Activated CD8-positive, alpha-beta memory T cell treated with anti-CD3 and anti-CD28 coated beads, Interleukin-2, amount 50 U/mL, for 1 hour (primary cell): ENCODE measurements at regions not wholly inside any gene's neighbourhood (a gene's known extent, or its start where the extent isn't known, plus 50 kb on each side); places are given as distances from the start of the nearest gene placed in this dataset.

Experiments used
- DNase-seq: peaks from one replicate; pipeline ENCODE4 v3.0.0-alpha.2; 2020; ENCODE audit errors: extremely low read depth

DNA sequence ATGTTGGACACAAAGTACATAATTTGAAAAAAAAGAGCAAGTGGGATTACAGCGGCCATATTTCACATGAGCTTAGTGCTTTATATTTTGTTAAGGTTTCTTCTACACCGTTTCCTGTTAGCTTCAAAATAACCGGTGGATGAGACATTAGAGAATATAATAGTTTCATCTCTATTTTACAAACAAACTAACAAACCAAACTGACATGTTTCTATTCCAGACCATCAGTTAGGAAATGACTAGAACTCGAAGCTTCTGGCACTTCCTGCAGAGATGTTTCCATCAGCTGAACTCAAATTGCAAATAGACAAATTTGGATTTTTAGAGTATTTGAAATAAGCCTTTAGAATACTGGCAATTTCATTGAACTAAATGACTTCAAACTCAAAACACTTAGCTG, 86.5 kb downstream of the MTRR start:
- DNase-seq = no peak

DNA sequence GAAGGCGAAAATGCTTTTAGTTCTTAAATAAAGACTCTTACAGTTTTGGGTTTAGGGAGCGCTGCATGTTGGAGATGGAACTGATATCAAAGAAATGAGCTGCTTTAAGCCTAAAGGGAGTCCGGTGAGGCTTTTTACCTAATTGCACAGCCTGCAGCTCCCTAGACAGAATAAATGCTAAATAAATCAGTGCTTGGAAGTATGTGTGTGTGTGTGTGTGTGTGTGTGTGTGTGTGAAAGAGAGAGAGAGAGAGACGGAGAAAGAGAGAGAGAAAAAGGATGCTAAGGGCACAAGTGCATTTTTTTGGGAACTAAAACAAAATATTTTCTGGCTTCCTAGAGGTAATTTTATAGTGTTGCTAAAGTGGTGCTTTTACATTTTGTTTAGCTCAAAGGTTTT, 88.4 kb downstream of the MTRR start:
- no peak for DNase-seq

DNA sequence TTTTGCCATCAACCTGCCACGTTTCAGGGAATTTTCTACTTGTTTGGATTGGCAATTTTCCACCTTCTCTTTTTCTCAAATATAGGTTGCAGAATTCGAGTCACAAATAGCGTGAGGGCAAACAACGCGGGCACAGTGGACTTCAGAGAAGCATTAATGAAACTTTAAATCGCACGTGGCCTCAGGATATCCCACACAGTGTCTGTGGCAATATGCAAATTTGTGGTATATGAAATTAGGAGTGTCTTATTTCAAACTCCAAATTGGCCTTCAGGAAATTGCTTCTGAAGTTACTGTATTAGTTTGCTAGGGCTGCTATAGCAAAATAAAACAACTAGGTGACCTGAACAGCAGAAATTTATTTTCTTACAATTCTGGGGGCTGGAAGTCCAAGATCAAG, 91.2 kb downstream of the MTRR start:
- DNase-seq = no peak

DNA sequence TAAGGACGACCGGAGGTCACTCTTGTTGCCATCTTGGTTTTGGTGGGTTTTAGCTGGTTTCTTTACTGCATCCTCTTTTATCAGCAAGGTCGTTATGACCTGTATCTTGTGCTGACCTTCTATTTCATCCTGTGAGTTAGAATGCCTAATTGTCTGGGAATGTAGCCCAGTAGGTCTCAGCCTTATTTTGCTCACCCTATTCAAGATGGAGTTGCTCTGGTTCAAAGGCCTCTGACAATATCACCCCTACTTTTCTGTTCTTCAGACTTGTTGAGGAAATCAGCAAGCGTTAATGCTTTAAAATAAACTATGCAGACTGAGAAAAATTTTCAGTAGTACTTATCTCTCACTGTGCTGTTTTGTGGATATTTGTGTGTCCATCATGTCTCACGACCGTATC, 92.6 kb downstream of the MTRR start:
- no peak for DNase-seq

DNA sequence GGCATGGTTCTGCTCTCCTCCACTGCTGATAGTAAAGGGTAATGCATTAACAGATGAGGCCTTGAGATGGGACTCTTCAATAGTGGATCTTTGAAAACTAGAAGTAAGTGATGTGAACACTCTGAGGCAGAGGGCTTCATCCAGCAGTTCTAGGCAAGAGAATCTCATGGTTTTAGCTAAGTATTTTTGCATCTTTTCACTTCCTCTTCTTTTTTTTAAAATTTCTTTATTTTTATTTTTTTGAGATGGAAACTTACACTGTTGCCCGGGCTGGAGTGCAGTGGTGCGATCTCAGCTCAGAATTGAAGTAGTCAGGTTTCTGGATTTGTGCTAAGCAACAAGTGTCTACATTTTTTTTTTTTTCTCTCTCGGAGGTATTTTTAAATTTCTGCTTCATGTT, 101.9 kb downstream of the MTRR start:
- no peak for DNase-seq

DNA sequence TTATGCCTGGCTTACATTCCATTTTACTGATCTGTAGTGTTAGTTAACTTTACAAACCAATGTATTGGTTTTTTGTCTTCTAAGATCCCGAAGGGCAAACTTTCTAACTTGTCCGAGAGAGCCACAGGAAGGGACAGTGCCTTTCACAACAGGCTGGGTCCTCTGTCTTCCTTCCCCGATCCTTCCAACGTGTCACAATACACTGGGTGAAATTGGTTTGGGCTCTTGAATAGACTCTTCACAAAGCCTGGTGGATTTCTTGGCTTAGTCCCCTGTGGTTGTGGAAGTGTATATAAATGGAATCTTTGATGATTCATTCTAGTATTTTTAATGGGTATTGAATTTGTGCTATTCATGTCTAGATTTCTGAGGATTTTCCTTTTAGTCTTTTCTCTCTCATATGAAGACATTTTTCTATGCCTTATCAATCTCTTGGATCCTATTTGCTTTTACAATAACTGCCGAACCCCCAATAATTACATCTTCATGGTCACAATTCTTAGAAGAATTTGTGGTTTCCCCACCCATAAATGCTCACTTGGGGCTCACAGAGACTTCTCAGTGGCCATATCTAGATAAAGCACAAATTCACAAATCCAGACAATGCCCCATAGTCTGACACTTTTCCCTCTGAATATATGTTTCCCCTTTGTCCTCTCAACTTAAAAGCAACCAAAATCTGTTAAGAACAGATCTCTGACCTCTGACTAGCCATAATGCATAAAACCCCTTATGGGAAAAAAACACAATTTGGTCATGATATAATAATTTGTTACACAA, 107.7 kb downstream of the MTRR start:
- no peak for DNase-seq

DNA sequence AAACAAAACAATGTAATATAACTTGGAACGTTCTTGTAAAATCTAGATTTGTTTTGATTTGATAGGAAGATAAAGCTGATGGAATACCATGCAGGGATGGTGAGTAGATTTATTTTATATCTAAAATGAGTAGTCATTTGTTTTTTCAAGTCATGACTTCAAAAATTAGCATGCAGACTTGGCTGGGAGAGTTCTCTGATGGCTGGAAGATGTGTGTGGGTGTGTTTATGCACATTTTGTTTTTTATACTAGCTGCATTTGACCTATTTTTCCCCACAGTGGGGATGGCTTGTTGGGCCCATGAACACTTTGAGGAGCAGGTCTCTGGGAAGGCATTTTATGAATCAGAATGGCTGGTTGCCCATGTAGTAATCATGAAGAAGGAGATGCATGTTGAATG, 109.2 kb downstream of the MTRR start:
- DNase-seq = no peak

DNA sequence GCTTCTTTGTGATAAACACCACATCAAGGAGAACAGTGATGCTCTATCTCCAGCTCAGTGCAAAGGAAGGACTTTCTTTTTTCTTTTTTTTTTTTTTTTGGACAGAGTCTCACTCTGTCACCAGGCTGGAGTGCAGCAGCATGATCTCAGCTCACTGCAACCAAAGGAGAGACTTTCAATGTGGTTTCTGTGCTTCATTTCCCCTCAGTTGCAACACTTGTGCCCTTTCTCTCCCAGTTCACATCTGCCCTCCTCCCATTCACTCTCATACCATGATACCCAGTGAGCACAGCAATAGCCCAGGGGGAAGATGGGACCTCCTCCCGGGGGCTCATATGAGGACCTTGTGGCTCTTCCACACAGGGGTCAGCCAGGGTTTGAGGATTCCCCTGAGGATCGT, 110.0 kb downstream of the MTRR start:
- DNase-seq = no peak

DNA sequence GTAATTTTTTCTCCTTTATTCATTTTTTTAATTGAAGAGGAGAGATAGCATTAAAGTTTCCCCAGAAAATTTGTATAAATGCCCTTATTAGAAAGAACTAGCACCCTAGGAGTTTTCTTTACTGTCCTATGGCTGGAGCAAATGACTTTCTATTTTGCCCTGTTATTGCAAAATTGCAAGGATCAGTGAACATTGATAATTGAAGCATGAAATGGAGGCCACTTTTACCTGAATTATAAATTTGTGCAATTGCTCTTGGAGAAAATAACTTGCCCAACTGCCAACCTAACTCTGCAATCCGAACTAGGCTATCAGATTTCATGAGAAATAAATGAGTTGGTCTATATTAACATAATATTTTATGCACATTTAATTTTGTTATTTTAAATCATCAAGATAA, 111.9 kb downstream of the MTRR start:
- DNase-seq = no peak

DNA sequence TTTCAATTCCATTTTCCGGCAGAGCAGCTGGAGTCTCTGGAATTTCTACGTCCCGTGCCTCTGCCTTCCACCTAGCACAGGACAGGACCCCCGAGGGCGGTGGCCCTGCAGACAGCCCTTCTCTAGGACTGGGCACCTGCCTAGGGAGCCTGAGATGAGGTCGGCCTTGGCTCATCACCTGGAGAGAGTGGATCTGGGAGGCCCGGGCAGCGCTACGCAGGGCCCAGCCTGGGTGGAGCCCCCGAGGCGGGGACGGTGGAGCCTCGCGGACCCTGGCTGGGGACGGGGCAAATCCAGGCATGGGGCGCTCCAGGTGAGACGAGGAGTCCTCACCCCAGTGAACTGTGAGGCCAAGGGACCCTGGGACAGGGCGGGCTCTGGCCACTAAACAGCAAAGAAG, 114.5 kb downstream of the MTRR start:
- no peak for DNase-seq

DNA sequence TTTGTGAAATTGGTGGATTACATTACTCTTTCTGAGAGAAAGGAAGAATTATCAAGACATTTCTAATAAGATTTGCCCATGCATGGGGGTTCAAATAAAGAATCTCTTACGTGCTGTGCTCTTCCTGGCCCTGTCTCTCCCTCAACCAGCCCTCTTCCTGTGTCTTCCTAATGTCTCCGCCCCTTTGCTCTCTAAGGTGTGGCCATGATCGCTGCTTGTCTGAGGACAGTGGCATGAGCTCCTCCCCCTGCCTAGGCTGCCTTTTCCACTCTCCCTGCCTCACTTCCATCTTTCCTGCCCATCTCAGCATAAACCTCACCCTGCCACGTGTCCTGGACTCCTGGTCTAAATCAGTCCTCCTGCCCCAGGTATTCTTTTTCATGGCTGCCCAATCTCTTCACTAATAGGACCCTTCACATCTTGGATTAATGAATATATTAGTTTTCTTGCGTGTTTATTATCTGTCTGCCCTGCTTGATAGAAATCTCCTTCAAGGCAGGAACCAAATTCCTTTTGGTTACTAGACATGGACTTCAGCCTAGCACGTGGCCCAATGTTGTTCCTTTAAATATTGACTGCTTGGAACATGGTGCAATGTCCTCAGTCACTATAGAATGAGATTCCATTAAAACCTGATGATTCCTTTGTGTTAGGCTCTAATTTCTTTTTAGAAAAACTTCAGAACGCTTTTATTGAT, 122.3 kb downstream of the MTRR start:
- DNase-seq = no peak

DNA sequence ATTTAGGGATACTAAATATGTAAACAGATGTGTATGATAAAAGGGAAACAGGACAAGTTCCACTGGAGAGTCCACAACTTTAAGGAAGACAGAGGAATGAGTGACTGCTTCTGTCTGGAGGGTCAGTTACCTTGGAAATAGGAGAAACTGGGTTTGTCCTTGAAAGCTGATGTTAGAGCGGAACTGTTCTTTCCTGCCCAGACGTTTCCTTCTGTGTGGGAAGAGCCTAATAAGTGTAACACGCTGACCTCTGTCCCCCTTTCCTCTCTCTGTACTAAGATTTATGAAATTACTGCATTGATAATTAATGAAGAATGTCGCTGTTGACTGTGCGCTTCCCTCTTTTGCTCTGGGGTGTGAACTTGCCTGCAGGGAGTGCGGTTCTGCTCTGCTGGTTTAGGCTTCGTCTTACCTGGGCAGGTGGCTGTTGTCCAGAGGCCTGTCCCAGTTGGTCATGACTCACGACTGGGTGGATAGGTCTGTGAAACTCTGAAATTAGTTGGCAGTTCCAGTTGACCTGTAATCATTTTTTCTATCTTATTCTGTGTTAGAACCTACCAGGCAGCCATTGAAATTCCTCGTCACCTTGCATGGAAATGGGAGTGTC, 126.8 kb downstream of the MTRR start:
- no peak for DNase-seq

DNA sequence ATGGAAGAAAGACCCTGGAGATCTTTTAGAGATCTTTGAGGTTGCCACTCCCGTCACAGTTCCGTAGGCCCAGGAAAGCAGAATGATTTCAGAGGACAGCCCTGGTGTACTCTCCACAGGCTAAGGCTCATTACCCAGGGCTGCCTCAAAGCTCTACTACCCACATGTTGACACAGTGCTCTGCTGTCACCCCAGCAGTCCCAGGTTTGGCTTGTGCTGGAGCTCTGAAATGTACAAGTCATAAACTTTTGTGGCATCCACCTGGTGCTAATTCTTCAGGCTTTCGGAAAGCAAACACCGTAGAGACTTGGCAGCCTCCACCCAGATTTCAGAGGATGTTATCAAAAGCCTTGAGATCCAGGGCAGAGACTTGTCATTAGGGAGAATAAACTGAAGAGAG, 136.5 kb downstream of the MTRR start:
- no peak for DNase-seq

DNA sequence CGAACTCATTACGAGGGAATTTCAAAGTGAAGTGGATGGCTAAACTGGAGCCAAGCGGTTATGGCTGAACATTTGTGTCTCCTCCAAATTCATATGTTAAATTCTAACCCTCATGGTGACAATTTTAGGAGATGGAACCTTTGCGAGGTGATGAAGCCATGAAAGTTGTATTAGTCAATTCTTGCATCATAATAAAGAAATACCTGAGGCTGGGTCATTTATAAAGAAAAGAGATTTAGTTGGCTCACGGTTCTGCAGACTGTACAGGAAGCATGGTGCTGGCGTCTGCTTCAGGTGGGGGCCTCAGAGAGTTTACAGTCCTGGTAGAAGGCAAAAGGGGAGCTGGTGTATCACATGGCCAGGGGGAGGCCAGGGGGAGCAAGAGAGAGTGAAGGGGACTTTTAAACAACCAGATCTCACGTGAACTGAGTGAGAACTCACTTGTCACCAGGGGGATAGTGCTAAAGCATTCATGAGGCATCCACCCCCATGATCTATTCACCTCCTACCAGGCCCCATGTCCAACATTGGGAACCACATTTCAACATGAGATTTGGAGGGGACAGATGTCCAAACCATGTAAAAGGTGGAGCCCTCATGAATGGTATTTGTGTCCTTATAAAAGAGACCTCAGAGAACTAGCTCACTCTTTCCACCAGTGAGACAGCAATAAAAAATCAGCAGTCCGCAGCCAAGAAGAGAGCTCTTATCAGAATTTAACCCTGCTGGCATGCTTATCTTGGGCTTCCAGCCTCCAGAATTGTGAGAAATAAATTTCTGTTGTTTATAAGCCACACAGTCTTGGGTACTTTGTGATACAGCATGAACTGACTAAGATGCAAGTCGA, 143.4 kb downstream of the MTRR start:
- no peak for DNase-seq

DNA sequence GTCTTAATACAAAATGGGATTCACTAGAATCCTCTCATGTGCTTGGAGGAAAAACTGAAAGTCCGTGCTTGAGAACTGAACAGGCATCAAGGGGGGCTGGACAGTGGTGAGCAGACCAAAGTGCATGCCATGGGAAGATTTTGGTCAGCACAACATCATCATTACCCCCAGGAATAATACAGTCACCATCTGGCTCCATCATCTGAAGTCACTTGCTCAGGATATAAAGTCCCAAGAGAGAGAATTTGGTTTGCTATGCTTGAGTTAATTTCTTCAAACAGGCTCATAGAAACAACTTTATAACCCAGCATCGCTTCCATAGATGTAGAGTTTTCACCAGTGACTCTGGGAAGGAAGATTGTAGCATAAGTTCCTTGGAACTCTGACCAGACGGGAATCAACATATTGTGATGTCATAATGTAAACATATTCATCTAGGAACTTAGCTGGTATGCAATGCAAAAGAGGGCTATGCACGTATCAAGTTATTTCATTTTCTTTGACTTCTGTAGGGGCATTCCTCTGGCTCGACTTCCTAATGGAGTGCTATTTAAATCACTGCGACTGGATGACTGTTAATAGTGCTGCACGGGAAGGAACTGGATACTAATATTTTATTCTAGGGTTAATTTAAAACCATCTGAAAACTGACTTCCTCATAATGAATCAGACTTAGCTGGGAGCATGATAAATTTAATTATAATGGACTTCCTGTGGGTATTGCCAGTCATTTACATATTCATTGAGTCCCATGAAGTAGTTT, 145.2 kb downstream of the MTRR start:
- DNase-seq = no peak

DNA sequence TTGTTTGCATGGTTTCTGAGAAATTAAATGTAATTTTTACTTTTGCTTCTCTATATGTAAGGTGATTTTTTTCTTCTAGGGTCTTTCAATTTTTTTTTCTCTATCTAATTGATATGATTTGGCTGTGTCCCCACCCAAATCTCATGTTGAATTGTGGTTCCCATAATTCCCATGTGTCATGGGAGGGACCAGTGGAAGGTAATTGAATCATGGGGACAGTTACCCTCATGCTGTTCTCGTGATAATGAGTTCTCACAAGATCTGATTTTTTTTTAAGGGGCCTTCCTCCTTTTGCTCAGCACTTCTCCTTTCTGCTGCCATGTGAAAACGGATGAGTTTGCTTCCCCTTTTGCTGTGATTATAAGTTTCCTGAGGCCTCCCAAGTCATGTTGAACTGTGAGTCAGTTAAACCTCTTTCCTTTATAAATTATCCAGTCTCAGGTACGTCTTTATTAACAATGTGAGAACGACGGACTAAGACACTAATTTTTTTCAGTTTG, 150.8 kb downstream of the MTRR start:
- DNase-seq = no peak

DNA sequence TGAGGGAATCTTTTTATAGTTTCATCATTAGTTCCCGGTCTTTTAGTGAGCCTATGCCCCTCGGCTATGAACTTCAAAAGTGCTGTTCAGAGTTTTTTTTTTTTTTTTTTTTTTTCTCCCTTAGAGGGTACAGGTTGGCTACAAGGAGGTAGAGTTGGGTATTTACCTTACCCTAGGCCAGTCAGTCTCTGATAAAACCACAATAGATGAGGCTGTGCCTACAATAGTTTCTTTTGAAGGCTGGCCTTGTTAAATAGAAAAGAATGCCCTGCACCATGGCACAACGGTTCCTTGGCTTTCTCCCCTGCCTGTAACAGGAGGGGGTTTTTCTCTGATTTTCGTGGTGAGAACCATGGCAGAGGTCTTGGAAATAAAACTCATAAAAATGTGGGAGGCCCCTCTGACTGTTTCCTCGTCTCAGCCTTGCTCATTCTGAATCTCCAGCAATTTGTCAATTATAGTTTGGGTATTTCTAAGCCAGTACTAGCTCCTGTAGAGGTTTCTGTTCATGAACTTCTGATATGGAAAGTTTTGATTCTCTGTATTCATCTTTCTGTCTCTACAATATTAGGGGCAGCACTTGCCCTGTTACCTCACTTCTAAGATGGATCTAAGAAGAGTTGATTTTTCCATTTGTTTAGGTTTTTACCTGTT, 152.0 kb downstream of the MTRR start:
- no peak for DNase-seq

DNA sequence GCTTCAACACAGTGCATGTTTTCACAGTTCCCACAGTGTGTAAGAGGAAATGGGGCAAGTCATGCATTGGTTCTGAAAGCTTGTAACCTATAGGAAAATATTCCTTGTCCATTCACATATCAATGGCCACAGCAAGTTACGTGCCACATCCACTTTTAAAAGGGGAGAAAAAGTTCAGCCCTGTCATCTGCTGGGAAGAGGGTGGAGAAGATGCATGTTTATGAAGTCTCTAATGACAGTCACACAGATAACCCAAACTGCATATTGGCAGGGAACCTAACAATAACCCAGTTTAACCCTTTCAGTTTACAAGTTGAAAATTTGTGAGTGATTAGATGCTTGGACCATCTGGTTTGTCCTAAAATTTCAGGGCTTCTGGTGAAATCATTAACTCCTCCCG, 159.3 kb downstream of the MTRR start:
- no peak for DNase-seq

DNA sequence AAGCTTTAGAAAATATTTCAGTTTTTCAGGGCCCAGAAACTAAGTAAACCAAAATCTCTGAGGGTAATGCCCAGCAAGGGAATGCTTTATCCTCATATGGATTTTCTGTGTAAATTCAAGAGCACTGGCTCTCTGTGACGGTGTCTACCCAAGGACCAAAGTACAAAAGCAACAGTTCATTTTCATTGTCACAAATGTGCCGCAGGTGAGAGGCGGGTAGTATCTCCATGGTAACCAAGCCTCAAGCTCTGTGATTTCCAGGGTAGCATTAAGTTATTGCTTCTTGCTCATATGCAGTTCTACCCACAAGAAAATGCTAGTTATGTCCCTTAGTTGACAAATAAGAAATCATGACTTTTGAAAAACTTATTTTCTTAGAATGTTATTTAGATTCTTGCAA, 164.3 kb downstream of the MTRR start:
- DNase-seq = no peak

DNA sequence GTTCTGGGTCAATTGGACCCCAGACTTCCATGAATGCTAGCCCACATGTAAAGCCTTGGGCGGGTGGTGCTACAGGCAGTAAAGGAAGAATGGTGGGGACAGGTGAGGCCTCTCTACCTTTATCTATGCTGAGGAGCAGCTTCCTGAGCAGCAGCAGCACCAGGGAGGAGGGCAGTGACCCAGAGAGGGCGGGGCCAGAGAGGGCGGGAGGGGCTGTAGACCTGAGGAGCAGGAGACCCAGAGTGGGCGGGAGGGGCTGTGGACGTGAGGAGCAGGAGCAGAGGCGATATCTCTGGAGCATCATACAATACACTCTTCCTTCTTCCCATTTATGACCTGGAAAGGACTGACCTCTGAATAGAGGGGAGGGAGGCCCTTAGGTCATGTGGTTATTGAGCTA, 165.9 kb downstream of the MTRR start:
- DNase-seq = no peak

DNA sequence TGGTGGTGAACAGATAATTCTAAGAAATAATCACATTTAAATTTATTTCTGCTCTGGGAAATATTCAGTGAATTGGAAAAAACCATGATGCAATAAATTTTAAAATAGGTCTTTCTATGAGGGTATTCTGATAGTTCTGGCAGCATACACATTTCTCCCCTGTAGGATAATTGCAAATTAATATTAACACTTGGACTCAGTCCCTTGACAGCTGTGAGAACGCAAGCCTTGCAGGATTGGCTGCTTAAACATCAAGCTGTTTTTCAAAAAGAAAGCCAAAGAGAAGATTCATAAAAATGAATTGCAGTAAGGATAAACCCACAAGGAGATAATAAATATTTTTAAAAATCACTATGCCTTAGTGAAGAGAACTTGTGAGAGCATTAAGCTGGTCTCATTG, 180.0 kb downstream of the MTRR start:
- no peak for DNase-seq
